HG03060 (cell line): ENCODE measurements at regions not wholly inside any gene's neighbourhood (a gene's known extent, or its start where the extent isn't known, plus 50 kb on each side); places are given as distances from the start of the nearest gene placed in this dataset.
"Not testable (repeated sequence)": the region's sequence is repeated elsewhere in the genome, so short reads cannot be mapped to it uniquely, and the experiment has no call there.

Source experiments
- ATAC-seq: cut with Tn5 transposase; IDR thresholded peaks from one replicate; pipeline ENCODE4 v1.9.1; 2021; ENCODE audit warnings: low read depth, moderate number of reproducible peaks; ENCODE audit not compliant: unreplicated experiment

DNA sequence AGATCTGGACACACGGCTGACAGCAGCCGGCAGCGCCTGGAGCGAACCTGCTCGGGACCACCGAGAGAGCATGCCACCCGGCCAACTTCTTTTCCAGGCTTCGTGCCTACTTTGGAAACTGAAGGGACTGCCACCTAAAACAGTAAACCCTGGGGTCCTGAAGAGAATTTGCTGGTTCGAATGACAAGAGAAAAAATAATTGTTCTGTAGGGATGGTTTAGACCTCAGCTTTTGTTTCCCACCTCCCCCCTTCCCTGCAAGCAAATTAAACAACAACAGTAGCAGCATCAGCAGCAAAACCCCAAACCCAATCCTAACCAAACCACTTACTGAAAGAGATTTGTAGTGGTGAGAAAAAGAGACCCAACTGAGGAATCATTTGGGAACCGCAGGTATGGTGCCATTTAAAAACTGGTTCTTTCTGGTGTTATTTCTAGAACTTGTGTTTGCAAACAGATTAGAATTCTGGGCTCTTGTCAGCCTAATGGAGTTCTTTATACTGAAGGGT lies 105.6 kb downstream of the LEPR start:
- no peak for ATAC-seq

DNA sequence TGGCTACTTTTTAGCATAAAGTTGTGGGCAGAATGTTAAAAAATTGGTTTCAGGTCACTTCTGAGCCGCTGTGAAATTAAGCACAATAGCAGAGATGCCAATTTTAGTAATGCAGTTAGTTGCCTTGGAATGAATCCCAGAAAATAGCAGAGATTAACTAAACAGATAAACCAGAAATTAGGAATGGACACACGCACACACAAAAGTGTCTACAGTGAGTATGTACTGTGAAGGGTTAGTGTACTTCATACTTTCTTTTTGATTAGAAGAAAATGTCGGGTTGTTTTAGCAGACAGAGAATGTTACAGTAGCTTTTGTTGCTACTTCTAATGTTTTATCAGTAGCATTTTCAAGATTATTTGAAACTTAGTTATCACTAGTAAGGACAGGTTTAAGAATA lies 106.7 kb downstream of the LEPR start:
- ATAC-seq, result no peak

DNA sequence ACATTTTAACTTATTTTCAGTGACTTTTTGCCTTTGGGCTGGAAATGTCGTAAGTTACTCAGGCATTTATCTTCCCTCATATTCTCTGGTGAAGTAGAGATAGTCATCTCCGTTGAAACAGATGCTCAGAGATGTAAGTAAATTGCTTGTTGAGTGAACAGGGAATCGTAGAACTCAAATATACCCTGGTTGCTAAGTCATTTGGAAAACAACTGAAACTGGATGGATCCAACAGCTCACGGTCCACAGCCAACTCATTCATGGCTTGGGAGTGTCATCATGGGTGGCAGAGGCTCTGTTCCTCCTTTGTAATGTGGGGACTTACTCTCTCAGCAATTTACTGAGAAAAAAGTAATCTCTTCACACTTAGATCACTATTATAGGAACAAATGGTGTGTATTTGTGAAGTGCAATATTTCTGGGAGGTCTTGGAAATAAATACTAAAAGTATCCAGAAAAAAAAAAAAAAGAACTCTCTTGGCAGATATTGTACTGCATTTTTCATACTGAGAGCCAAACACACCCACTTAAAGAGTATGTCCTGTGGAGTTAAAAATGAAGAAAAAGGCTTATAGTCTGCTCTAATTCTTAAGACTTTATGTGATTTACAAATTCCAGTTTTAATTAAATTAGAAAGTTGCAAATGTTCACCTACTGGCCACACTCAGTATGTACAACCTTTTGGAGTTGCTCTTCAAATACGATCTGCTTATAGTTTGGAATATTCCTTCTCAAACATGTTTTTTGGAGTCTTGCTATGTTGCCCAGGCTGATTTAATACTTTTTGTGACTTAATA lies 107.4 kb downstream of the LEPR start:
- no peak for ATAC-seq

DNA sequence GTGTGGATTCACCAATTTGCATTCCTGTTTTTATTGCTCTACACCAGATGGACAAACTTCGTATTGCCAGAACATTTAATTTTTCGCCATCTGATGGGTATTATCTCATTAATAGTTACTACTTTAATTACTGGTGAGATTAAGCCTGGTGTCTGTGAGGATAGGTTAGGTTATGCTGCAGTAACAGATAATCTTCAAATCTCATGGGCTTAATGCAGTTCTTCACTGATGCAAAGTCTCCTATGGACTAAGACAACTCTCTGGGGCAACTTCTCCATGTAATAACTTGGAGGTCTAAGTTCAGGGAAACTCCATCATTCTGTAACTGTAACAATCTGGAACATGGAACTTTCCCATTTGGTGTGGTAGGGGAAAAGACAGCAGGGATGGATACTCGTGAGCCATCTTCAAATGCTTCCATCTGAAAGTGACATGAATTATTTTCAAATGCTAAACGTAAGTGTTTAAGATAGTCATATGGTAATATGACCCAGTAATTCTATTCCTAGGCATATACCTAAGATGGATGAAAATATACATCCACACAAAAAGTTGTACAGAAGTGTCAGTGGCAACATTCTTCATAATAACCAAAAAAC lies 111.6 kb downstream of the LEPR start:
- no peak for ATAC-seq

DNA sequence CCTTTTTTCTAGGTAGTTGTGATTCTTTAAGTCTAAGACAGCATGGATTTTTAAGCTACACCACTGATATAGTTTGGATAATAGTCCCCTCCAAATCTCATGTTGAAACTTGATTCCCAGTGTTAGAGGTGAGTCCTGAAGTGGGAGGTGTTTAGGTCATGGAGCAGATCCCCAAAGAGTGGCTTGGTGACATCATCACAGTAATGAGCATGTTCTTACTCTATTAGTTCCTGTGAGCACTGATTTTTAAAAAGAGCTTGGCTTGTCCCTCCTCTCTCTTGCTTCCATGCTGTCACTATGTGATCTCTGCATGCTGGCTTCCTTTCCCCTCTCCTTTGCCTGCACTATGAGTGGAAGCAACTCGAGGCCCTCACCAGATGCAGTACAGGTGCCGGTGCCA lies 115.5 kb downstream of the LEPR start:
- no peak for ATAC-seq

DNA sequence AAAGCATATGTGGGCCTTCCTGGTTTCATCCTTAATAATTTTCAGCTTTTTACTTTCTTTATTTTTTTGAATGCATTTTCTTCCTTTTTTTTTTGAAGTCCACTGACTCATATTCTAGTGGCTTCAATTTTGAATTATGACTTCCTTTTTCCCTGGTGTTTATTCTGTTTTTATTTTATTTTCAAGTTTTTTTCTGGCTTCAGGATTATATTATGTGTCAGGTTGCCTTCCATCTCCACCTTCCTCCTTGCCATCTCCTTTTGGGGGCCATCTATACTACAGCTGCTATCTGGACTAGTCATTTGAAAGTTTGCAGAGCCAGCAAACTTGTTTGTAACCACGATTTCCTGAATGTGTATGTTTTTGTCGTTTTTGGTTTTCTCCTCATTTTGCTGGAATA lies 117.6 kb downstream of the LEPR start:
- no peak for ATAC-seq

DNA sequence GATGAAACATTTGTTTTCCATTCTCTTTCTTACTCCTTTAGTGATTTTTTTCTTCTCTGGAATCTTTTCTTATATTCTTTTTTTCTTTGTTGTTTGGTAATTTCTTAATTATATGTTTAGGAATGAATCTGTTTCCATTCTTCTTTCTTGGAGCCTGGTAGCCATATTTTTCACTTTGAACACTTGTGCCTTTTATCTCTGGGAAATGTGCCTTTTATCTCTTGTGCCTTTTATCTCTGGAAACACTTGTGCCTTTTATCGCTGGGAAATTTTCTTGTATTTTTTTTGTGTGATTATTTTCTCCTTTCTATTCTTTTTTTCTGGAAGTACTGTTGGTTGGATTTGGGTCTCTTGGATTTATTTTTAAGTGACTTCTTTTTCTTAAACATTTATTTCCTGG lies 118.2 kb downstream of the LEPR start:
- no peak for ATAC-seq

DNA sequence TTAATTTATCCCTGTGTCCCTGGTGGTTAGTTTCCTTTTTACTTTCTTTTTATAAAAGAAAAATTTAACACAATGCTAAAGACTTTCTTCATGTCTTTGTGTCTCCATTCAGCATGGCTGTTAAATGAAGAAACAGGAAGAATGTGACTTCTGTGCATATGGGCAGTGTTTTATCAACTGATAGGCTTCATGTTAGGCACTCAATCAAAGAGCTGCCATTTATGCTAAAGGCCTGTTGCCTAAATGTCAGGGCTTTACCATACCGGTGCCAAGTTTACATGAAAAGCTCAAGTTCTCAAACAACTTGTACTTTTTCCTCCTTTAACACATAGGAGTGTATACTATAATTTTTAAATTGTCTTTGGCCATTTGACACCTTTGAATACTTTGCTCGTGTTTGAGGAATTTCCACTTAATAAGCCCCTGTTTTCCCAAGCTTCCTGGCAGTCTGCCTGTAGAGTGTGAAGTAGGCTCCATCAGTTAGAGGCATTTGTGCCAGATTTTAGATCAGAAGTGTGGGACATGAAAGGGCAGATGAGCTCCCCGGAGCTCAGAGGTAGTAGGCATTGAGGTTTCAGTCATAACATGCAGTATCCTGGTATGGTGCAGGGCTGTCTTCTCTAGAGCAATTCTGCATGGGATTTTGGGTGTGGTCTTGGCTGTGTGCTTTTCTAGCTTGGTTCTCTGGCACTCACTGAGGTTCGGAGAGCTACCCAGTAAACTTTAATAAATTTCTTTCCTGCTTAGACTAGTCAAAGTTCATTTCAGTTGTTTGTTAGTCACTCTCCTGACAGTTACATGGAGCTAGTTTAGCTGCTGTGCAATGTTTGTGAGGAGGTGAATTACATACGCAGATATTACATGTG lies 119.0 kb downstream of the LEPR start:
- no peak for ATAC-seq

DNA sequence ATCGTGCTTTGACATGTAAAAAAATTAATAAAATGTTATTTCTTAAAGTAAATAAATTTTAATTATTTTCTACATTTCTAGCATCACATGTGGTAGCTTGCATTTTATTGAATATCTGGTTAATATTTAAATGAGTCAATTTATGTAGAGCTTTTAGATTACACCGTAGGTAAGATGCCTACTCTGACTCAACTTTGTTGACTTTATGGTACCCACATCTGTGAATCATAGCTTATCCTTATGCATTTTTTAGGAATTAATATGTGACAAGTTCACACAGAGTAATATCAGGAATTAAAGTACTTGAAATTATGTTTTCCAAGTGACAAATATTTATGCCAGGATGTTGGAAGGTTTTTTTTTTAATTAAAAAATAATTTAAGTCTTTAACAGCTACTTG lies 120.7 kb downstream of the LEPR start:
- ATAC-seq, result no peak

DNA sequence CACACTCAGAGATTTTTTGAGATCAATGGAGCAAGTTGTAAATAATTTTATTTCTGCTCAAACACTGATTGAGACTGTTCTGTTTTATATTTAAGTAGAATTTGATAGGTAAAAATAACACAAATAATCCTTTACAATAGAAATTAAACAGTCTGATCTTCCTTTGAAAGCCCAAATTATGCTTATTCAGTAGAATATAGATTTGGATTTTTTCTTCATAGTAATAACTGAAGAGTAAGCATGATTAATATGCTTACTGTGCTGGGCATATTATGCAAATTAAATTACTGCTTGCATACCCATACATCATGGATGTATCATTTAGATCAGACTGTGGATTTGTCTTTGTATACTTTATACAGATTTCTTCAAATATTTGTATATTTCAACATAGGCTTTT lies 121.4 kb downstream of the LEPR start:
- no peak for ATAC-seq

DNA sequence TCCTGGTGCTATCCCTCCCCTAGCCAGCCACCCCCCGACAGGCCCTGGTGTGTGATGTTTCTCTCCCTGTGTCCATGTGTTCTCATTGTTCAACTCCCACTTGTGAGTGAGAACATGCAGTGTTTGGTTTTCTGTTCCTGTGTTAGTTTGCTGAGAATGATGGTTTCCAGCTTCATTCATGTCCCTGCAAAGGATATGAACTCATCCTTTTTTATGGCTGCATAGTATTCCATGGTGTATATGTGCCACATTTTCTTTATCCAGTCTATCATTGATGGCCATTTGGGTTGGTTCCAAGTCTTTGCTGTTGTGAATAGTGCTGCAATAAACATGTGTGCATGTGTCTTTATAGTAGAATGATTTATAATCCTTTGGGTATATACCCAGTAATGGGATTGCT lies 122.1 kb downstream of the LEPR start:
- not testable (repeated sequence) for ATAC-seq

DNA sequence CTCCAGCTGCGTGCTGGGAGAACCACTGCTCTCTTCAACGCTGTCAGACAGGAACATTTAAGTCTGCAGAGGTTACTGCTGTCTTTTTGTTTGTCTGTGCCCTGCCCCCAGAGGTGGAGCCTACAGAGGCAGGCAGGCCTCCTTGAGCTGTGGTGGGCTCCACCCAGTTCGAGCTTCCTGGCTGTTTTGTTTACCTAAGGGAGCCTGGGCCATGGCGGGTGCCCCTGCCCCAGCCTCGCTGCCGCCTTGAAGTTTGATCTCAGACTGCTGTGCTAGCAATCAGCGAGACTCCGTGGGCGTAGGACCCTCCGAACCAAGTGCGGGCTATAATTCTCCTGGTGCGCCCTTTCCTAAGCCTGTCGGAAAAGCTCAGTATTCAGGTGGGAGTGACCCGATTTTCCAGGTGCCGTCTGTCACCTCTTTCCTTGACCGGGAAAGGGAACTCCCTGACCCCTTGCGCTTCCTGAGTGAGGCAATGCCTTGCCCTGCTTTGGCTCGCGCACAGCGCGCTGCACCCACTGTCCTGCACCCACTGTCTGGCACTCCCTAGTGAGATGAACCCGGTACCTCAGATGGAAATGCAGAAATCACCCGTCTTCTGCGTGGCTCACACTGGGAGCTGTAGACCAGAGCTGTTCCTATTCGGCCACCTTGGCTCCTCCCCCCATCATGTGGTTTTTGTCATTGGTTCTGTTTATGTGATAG lies 130.0 kb downstream of the LEPR start:
- not testable (repeated sequence) for ATAC-seq

DNA sequence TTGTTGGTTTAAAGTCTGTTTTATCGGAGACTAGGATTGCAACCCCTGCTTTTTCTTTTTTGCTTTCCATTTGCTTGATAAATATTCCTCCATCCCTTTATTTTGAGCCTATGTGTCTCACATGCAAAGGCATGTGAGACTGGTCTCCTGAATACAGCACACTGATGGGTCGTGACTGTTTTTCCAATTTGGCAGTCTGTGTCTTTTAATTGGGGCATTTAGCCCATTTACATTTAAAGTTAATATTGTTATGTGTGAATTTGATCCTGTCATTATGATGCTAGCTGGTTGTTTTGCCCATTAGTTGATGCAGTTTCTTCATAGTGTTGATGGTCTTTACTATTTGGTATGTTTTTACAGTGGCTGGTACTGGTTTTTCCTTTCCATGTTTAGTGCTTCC lies 132.0 kb downstream of the LEPR start:
- ATAC-seq, result not testable (repeated sequence)

DNA sequence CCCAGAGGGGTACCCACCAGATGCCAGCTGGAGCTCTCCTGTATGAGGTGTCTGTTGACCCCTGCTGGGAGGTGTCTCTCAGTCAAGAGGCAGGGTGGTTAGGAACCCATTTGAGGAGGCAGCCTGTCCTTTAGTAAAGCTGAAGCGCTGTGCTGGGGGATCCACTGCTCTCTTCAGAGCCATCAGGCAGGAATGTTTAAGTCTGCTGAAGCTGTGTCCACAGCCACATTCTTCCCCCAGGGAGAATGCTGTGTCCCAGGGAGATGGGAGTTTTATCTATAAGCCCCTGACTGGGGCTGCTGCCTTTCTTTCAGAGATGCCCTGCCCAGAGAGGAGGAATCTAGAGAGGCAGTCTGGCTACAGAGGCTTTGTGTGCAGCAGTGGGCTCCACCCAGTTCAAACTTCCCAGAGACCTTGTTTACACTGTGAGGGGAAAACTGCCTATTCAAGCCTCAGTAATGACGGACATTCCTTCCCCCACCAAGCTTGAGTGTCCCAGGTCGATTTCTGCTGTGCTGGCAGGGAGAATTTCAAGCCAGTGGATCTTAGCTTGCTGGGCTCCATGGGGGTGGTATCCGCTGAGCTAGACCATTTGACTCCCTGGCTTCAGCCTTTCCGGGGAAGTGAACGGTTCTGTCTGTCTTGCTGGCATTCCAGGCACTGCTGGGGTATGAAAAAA lies 133.8 kb downstream of the LEPR start:
- ATAC-seq, result not testable (repeated sequence)

DNA sequence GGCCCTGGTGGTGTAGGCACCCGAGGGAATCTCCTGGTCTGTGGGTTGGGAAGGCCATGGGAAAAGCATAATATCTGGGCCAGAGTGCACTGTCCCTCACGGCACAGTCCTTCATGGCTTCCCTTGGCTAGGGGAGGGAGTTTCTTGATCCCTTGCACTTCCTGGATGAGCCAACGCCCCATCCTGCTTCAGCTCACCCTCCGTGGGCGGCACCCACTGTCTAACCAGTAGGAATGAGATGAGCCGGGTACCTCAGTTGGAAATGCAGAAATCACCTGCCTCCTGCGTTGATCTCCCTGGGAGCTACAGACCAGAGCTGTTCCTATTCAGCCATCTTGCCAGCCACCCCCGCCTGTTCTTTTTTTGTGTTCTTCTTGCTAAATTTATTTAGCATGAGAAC lies 134.4 kb downstream of the LEPR start:
- ATAC-seq, result no peak

DNA sequence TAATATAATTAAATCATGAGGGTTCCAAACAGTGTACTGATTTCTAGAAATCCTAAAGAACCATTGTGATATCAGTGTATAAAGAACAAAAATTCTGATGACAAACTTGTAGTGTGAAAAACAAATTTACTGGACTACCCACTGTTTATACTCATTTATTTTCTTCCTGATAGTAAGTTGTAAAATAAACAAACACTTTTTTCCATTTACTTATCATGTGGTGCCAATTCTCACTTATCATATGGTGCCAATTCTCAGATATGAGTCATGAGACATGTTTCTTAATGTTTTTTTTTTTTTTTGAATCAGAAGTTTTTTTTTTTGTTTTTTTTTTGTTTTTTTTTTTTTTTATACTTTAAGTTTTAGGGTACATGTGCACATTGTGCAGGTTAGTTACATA lies 137.7 kb downstream of the LEPR start:
- no peak for ATAC-seq

DNA sequence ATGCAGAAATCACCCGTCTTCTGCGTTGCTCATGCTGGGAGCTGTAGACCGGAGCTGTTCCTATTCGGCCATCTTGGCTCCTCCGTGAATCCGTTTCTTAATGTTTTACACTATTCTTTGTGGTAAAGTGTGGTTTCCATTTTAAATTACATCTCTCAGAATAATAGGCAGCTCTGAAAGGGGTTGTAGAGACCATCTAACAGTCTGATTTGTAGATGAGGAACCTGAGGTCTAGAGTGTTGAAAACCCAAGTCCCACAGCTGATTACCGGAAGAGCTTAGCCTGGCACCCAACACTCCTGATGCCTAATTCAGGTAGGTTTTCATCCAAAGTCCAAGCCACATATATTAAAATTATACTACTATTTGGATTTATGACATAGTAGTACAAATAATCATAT lies 144.0 kb downstream of the LEPR start:
- no peak for ATAC-seq

DNA sequence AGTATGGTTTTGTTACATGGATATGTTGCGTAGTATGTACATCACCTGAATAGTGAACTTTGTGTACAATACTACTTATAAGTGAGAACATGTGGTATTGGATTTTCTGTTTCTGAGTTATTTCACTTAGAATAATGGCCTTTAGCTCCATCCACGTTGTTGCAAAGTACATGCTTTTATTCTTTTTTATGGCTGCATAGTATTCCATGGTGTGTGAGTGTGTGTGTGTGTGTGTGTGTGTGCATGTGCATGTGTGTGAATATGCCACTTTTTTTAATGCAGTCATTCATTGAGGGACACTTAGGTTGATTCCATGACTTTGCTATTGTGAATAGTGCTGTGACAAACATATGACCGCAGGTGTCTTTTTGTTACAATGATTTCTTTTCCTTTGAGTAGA lies 147.8 kb downstream of the LEPR start:
- ATAC-seq, result no peak

DNA sequence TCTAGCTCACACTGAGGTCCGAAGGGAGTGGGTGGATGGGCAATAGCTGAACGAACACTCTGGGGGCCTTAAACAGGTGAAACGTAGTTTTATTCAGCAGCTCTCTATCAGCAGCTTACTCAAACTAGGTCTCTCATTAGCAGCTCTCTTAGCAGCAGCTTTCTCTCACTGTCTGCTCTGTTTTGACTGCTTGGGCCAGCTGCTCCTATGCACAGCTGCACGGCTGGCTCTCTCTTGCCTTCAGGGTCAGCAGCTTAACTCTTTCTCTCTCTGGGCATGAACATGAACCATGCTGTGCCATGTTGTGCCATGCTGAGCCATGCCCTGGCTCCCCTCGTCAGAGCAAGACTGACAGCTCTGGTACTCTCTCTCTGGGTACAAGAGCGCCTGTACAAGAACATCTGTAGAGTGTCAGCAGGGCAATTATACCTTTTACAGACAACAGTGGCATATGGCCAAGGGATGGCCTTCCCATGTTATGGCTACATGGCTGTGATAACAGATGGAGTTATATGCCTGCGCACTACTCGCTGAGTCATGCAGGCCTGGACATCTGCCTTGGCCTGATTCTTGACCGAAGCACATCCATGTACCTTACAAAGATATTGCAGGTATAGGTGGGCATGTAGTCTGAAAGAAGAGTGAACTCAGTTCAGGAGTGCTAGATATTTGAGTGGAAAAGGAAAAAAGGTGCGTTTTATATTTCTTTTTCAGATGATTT lies 152.4 kb downstream of the LEPR start:
- no peak for ATAC-seq
